GM23338 (cell line): ENCODE measurements at regions not wholly inside any gene's neighbourhood (a gene's known extent, or its start where the extent isn't known, plus 50 kb on each side); places are given as distances from the start of the nearest gene placed in this dataset.

ENCODE experiments used
- ATAC-seq: fragments of 200-7000 bp; cut with Tn5 transposase; 3 replicates; pipeline ENCODE4 v1.9.1; 2020
- DNase-seq: peaks from one replicate; pipeline ENCODE4 v3.0.0-alpha.2; 2015; ENCODE audit warnings: low spot score
- H2AFZ ChIP-seq: fragments of 200-600 bp; sonication (generic); 2 replicates; pipeline ENCODE4 v1.8.0; 2016; ENCODE audit warnings: antibody characterized with exemption, mild to moderate bottlenecking, moderate library complexity
- H3F3A ChIP-seq: fragments of 200-600 bp; sonication (generic); replicated peaks from 2 replicates; pipeline ENCODE4 v1.8.0; 2017; ENCODE audit warnings: antibody characterized with exemption, mixed run types, low read depth
- H3K27ac ChIP-seq: fragments of 200-600 bp; sonication (generic); 2 replicates; pipeline ENCODE4 v1.6.1; 2016; ENCODE audit warnings: low read depth
- H3K27me3 ChIP-seq: fragments of 200-600 bp; sonication (generic); 2 replicates; pipeline ENCODE4 v1.8.0; 2016; ENCODE audit warnings: mild to moderate bottlenecking, mixed run types, moderate library complexity; ENCODE audit not compliant: insufficient read depth
- H3K36me3 ChIP-seq: fragments of 200-600 bp; sonication (generic); 2 replicates; pipeline ENCODE4 v1.8.0; 2016; ENCODE audit warnings: mild to moderate bottlenecking; ENCODE audit not compliant: insufficient read depth
- H3K4me1 ChIP-seq: fragments of 200-600 bp; sonication (generic); 2 replicates; pipeline ENCODE4 v1.8.0; 2016; ENCODE audit warnings: mild to moderate bottlenecking, moderate library complexity; ENCODE audit not compliant: insufficient read depth
- H3K4me2 ChIP-seq: fragments of 200-600 bp; sonication (generic); 2 replicates; pipeline ENCODE4 v1.7.1; 2017; ENCODE audit warnings: mixed run types
- H3K4me3 ChIP-seq: fragments of 200-600 bp; sonication (generic); 2 replicates; pipeline ENCODE4 v1.6.1; 2016; ENCODE audit warnings: mixed run types
- H3K79me2 ChIP-seq: fragments of 200-600 bp; sonication (generic); replicated peaks from 2 replicates; pipeline ENCODE4 v1.8.0; 2017; ENCODE audit warnings: mild to moderate bottlenecking; ENCODE audit not compliant: insufficient read depth
- H3K9me2 ChIP-seq: fragments of 200-600 bp; sonication (generic); 2 replicates; pipeline ENCODE4 v1.8.0; 2017; ENCODE audit not compliant: insufficient read depth
- H4K20me1 ChIP-seq: fragments of 200-600 bp; sonication (generic); replicated peaks from 2 replicates; pipeline ENCODE4 v1.8.0; 2017; ENCODE audit warnings: mild to moderate bottlenecking; ENCODE audit not compliant: insufficient read depth
- H3K27ac Mint-ChIP-seq: 2 replicates; pipeline ENCODE4 v1.8.0; 2020; ENCODE audit warnings: inconsistent platforms, mild to moderate bottlenecking, moderate library complexity, mixed read lengths
- H3K27me3 Mint-ChIP-seq: 3 replicates; pipeline ENCODE4 v1.8.0; 2022; ENCODE audit warnings: low read depth, mild to moderate bottlenecking, moderate library complexity, mixed read lengths, inconsistent platforms; ENCODE audit not compliant: insufficient read depth, poor library complexity
- H3K36me3 Mint-ChIP-seq: 3 replicates; pipeline ENCODE4 v1.8.0; 2021; ENCODE audit warnings: low read depth, mild to moderate bottlenecking, inconsistent platforms, moderate library complexity, mixed read lengths
- H3K4me1 Mint-ChIP-seq: 3 replicates; pipeline ENCODE4 v1.8.0; 2020; ENCODE audit warnings: mild to moderate bottlenecking, inconsistent platforms, mixed read lengths
- H3K4me3 Mint-ChIP-seq: 3 replicates; pipeline ENCODE4 v1.8.0; 2021; ENCODE audit warnings: moderate library complexity, mild to moderate bottlenecking, inconsistent platforms, mixed read lengths
- H3K9me3 Mint-ChIP-seq: 3 replicates; pipeline ENCODE4 v1.8.0; 2020; ENCODE audit warnings: moderate library complexity, mild to moderate bottlenecking, inconsistent platforms, mixed read lengths
- CREB1 ChIP-seq: fragments of 250-450 bp; sonication (Bioruptor Pico); IDR thresholded peaks from 2 replicates; pipeline ENCODE4 v1.5.0; 2020; ENCODE audit warnings: low read depth, mild to moderate bottlenecking, moderate library complexity
- EZH2 ChIP-seq: fragments of 200-600 bp; sonication (generic); IDR thresholded peaks from one replicate; pipeline ENCODE4 v1.8.0; 2017; ENCODE audit warnings: antibody characterized with exemption, mild to moderate bottlenecking, low read depth; ENCODE audit not compliant: unreplicated experiment
- EZH2phosphoT487 ChIP-seq: fragments of 200-600 bp; sonication (generic); IDR thresholded peaks from one replicate; pipeline ENCODE4 v1.8.1; 2018; ENCODE audit warnings: antibody characterized with exemption; ENCODE audit not compliant: unreplicated experiment
- JUNB ChIP-seq: IDR thresholded peaks from one replicate; pipeline ENCODE4 v1.6.1; 2016; ENCODE audit warnings: antibody characterized with exemption; ENCODE audit not compliant: unreplicated experiment
- NANOG ChIP-seq: IDR thresholded peaks from 2 replicates; pipeline ENCODE4 v1.6.1; 2016; ENCODE audit warnings: antibody characterized with exemption, borderline replicate concordance
- POLR2AphosphoS5 ChIP-seq: IDR thresholded peaks from 2 replicates; pipeline ENCODE4 v1.6.1; 2016; ENCODE audit warnings: antibody characterized with exemption, low read depth
- STAT1 ChIP-seq: IDR thresholded peaks from one replicate; pipeline ENCODE4 v1.6.1; 2016; ENCODE audit warnings: antibody characterized with exemption; ENCODE audit not compliant: unreplicated experiment
- ZNF114 ChIP-seq: fragments of 250-450 bp; sonication (Bioruptor Pico); IDR thresholded peaks from 2 replicates; pipeline ENCODE4 v1.5.0; 2020; ENCODE audit warnings: mild to moderate bottlenecking, moderate library complexity
- TF ChIP-seq, protein P1 (sequence below): IDR thresholded peaks from 2 replicates; pipeline ENCODE4 v1.6.1; 2016; ENCODE audit warnings: antibody characterized with exemption
- TF ChIP-seq, protein P2 (sequence below): IDR thresholded peaks from one replicate; pipeline ENCODE4 v1.6.1; 2018; ENCODE audit warnings: antibody characterized with exemption; ENCODE audit not compliant: unreplicated experiment
- TF ChIP-seq, protein P3 (sequence below): fragments of 250-450 bp; sonication (Bioruptor Pico); IDR thresholded peaks from 2 replicates; pipeline ENCODE4 v1.5.0; 2020; ENCODE audit warnings: mild to moderate bottlenecking, moderate library complexity
- TF ChIP-seq, protein P4 (sequence below), 2 experiments: fragments of 200-600 bp in 1 of 2; sonication (generic) in 1 of 2; conservative IDR thresholded peaks; 2 replicates each; pipeline versions ENCODE4 v1.5.1 to v1.6.1; 2016 to 2017; ENCODE audit warnings: antibody characterized with exemption in 2 of 2, low read depth in 2 of 2, mild to moderate bottlenecking in 2 of 2, moderate library complexity in 1 of 2

DNA sequence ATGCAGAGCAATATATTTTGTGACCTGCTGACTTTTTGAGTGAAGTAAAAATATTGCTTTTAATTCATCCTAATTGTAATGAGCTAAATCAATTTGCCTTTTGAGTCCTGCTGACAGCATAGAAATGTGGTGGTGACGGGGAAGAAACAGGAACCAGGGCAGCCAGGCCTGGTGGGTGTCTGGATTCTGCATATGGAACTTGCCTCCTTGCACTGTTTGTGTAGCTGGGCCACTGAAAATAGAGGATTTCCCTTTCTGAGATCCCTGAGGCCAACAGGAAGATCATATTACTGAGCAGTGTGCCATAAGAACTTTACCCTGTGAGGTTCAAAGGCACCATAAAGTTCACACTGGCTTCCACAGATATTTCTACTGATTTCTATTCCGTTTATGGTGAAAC is 488.4 kb upstream of the AKR1E2 start (continued):
- TF ChIP-seq, protein P1, sequence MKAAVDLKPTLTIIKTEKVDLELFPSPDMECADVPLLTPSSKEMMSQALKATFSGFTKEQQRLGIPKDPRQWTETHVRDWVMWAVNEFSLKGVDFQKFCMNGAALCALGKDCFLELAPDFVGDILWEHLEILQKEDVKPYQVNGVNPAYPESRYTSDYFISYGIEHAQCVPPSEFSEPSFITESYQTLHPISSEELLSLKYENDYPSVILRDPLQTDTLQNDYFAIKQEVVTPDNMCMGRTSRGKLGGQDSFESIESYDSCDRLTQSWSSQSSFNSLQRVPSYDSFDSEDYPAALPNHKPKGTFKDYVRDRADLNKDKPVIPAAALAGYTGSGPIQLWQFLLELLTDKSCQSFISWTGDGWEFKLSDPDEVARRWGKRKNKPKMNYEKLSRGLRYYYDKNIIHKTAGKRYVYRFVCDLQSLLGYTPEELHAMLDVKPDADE, result no peak
- TF ChIP-seq, protein P2, sequence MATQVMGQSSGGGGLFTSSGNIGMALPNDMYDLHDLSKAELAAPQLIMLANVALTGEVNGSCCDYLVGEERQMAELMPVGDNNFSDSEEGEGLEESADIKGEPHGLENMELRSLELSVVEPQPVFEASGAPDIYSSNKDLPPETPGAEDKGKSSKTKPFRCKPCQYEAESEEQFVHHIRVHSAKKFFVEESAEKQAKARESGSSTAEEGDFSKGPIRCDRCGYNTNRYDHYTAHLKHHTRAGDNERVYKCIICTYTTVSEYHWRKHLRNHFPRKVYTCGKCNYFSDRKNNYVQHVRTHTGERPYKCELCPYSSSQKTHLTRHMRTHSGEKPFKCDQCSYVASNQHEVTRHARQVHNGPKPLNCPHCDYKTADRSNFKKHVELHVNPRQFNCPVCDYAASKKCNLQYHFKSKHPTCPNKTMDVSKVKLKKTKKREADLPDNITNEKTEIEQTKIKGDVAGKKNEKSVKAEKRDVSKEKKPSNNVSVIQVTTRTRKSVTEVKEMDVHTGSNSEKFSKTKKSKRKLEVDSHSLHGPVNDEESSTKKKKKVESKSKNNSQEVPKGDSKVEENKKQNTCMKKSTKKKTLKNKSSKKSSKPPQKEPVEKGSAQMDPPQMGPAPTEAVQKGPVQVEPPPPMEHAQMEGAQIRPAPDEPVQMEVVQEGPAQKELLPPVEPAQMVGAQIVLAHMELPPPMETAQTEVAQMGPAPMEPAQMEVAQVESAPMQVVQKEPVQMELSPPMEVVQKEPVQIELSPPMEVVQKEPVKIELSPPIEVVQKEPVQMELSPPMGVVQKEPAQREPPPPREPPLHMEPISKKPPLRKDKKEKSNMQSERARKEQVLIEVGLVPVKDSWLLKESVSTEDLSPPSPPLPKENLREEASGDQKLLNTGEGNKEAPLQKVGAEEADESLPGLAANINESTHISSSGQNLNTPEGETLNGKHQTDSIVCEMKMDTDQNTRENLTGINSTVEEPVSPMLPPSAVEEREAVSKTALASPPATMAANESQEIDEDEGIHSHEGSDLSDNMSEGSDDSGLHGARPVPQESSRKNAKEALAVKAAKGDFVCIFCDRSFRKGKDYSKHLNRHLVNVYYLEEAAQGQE, result no peak
- no peak for TF ChIP-seq STAT1

DNA sequence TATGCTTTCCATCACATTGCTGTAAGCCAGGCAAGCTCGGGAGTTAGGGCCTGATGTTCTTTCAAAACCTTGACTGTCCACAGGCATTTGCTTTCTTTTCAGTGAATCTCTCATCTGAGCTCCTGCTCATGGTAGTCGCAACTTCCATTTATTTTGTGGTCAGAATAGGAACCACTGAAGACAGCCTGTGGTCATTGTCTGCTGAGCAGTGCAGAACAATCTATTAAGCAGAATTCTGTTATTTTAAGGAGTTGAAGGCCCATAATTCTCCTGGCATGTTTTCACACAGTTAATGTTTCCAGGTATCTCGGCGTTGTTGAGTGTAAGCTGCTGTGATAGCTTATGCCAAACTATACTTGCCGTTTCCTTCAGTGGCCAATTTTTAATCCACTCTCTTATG is 491.1 kb upstream of the AKR1E2 start:
- no peak for DNase-seq
- Histone ChIP-seq H3K4me1 (peaks cover 17% of the 10 kb centered on the region), H3K27me3 (no peaks in the 10 kb centered on the region), H3K9me2 (peaks cover 2% of the 10 kb centered on the region; the same call in 1 of the 2 replicates), H3K4me2 (no peak overlapping the region), H3K79me2 (no peaks in the 10 kb centered on the region), H4K20me1 (no peaks in the 10 kb centered on the region), H3K36me3 (no peaks in the 10 kb centered on the region), H3K4me3 (no peak overlapping the region), H3K27ac (no peak overlapping the region), H2AFZ (no peak overlapping the region), H3F3A (no peaks in the 10 kb centered on the region)
- no peaks in the 10 kb centered on the region for H3K36me3 Mint-ChIP-seq
- no peaks in the 10 kb centered on the region for H3K9me3 Mint-ChIP-seq
- no peak overlapping the region for H3K27ac Mint-ChIP-seq
- H3K27me3 Mint-ChIP-seq, result no peaks in the 10 kb centered on the region
- no peak overlapping the region for H3K4me3 Mint-ChIP-seq
- peaks cover 14% of the 10 kb centered on the region for H3K4me1 Mint-ChIP-seq
- ATAC-seq, result no peak
- TF ChIP-seq JUNB (no peak), EZH2 (no peak), NANOG (no peak), EZH2phosphoT487 (no peak), STAT1 (no peak), POLR2AphosphoS5 (no peak), CREB1 (CRISPR knock-in tag) (no peak), ZNF114 (CRISPR knock-in tag) (no peak)
- TF ChIP-seq, protein P3, sequence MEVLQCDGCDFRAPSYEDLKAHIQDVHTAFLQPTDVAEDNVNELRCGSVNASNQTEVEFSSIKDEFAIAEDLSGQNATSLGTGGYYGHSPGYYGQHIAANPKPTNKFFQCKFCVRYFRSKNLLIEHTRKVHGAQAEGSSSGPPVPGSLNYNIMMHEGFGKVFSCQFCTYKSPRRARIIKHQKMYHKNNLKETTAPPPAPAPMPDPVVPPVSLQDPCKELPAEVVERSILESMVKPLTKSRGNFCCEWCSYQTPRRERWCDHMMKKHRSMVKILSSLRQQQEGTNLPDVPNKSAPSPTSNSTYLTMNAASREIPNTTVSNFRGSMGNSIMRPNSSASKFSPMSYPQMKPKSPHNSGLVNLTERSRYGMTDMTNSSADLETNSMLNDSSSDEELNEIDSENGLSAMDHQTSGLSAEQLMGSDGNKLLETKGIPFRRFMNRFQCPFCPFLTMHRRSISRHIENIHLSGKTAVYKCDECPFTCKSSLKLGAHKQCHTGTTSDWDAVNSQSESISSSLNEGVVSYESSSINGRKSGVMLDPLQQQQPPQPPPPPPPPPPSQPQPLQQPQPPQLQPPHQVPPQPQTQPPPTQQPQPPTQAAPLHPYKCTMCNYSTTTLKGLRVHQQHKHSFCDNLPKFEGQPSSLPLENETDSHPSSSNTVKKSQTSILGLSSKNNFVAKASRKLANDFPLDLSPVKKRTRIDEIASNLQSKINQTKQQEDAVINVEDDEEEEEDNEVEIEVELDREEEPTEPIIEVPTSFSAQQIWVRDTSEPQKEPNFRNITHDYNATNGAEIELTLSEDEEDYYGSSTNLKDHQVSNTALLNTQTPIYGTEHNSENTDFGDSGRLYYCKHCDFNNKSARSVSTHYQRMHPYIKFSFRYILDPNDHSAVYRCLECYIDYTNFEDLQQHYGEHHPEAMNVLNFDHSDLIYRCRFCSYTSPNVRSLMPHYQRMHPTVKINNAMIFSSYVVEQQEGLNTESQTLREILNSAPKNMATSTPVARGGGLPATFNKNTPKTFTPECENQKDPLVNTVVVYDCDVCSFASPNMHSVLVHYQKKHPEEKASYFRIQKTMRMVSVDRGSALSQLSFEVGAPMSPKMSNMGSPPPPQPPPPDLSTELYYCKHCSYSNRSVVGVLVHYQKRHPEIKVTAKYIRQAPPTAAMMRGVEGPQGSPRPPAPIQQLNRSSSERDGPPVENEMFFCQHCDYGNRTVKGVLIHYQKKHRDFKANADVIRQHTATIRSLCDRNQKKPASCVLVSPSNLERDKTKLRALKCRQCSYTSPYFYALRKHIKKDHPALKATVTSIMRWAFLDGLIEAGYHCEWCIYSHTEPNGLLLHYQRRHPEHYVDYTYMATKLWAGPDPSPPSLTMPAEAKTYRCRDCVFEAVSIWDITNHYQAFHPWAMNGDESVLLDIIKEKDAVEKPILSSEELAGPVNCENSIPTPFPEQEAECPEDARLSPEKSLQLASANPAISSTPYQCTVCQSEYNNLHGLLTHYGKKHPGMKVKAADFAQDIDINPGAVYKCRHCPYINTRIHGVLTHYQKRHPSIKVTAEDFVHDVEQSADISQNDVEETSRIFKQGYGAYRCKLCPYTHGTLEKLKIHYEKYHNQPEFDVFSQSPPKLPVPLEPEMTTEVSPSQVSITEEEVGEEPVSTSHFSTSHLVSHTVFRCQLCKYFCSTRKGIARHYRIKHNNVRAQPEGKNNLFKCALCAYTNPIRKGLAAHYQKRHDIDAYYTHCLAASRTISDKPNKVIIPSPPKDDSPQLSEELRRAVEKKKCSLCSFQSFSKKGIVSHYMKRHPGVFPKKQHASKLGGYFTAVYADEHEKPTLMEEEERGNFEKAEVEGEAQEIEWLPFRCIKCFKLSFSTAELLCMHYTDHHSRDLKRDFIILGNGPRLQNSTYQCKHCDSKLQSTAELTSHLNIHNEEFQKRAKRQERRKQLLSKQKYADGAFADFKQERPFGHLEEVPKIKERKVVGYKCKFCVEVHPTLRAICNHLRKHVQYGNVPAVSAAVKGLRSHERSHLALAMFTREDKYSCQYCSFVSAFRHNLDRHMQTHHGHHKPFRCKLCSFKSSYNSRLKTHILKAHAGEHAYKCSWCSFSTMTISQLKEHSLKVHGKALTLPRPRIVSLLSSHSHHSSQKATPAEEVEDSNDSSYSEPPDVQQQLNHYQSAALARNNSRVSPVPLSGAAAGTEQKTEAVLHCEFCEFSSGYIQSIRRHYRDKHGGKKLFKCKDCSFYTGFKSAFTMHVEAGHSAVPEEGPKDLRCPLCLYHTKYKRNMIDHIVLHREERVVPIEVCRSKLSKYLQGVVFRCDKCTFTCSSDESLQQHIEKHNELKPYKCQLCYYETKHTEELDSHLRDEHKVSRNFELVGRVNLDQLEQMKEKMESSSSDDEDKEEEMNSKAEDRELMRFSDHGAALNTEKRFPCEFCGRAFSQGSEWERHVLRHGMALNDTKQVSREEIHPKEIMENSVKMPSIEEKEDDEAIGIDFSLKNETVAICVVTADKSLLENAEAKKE (CRISPR knock-in tag), result no peak
- TF ChIP-seq, protein P4, sequence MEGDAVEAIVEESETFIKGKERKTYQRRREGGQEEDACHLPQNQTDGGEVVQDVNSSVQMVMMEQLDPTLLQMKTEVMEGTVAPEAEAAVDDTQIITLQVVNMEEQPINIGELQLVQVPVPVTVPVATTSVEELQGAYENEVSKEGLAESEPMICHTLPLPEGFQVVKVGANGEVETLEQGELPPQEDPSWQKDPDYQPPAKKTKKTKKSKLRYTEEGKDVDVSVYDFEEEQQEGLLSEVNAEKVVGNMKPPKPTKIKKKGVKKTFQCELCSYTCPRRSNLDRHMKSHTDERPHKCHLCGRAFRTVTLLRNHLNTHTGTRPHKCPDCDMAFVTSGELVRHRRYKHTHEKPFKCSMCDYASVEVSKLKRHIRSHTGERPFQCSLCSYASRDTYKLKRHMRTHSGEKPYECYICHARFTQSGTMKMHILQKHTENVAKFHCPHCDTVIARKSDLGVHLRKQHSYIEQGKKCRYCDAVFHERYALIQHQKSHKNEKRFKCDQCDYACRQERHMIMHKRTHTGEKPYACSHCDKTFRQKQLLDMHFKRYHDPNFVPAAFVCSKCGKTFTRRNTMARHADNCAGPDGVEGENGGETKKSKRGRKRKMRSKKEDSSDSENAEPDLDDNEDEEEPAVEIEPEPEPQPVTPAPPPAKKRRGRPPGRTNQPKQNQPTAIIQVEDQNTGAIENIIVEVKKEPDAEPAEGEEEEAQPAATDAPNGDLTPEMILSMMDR (conservative IDR thresholded peaks at IDR 0.05; ENCODE audit: low read depth in 2 of 2), result no peak
- TF ChIP-seq, protein P1, result no peak
